Endothelial cell of umbilical vein (primary cell): ENCODE measurements at regions not wholly inside any gene's neighbourhood (a gene's known extent, or its start where the extent isn't known, plus 50 kb on each side); places are given as distances from the start of the nearest gene placed in this dataset.

Experiments
- BruUV-seq: library from RNA; stranded (reverse); fragments of 400-500 nt; replicated peaks from 2 replicates; lab custom pipeline; 2021; lab: Mats Ljungman, UMichigan
- CTCF ChIA-PET: fragments of 300-600, 350-600 bp; sonication (Branson Sonifier 250); formaldehyde crosslinking; loops from one replicate; lab custom pipeline; 2021; ENCODE audit warnings: antibody characterized with exemption, inconsistent platforms; lab: Charles Lee
- POLR2A ChIA-PET: fragments of 300-600, 350-600 bp; sonication (Branson Sonifier 250); formaldehyde crosslinking; loops from one replicate; lab custom pipeline; 2021; ENCODE audit warnings: antibody characterized with exemption, inconsistent platforms; lab: Charles Lee
- DNase-seq: peaks from one replicate; pipeline ENCODE4 v3.0.0-alpha.2; 2011; ENCODE audit warnings: low read depth, low spot score
- FAIRE-seq: peaks from 2 replicates; lab custom pipeline; 2011; peaks lifted over from hg19 to GRCh38; lab: Jason Lieb, UNC
- H2AFZ ChIP-seq: 2 replicates; pipeline ENCODE4 v1.6.0; 2012; ENCODE audit warnings: low read depth, low read length, control low read depth, inconsistent platforms
- H3K27ac ChIP-seq: 2 replicates; pipeline ENCODE4 v1.5.1; 2011; ENCODE audit warnings: low read depth, mild to moderate bottlenecking, control low read depth, low read length, moderate library complexity; ENCODE audit not compliant: insufficient read depth
- H3K27me3 ChIP-seq, 2 experiments: 2 replicates each; pipeline versions ENCODE4 v1.6.0 to v1.6.1; 2011; ENCODE audit warnings: low read length in 2 of 2, mixed read lengths in 1 of 2; ENCODE audit not compliant: control insufficient read depth in 2 of 2, insufficient read depth in 2 of 2
- H3K36me3 ChIP-seq, 2 experiments: 2 replicates in 1 of 2; 3 replicates in 1 of 2; pipeline ENCODE4 v1.5.1; 2011; ENCODE audit warnings: low read length in 2 of 2, mild to moderate bottlenecking in 1 of 2, moderate library complexity in 1 of 2; ENCODE audit not compliant: control insufficient read depth in 2 of 2, insufficient read depth in 2 of 2; ENCODE audit errors: extremely low read depth in 1 of 2
- H3K4me1 ChIP-seq: 3 replicates; pipeline ENCODE4 v1.5.1; 2011; ENCODE audit warnings: mild to moderate bottlenecking, low read length; ENCODE audit not compliant: control insufficient read depth, insufficient read depth; ENCODE audit errors: extremely low read depth
- H3K4me2 ChIP-seq: 2 replicates; pipeline ENCODE4 v1.6.1; 2011; ENCODE audit warnings: low read length, control low read depth, mixed read lengths; ENCODE audit not compliant: insufficient read depth
- H3K4me3 ChIP-seq, 3 experiments: fragments of 200-600 bp in 1 of 3; sonication (generic), shearing (Covaris generic) in 1 of 3; replicated peaks in 1 of 3; 2 replicates each; pipeline ENCODE4 v1.5.1; 2011 to 2016; ENCODE audit warnings: control low read depth in 3 of 3, low read length in 3 of 3, mild to moderate bottlenecking in 2 of 3, inconsistent platforms in 1 of 3, low read depth in 1 of 3, moderate library complexity in 1 of 3; ENCODE audit not compliant: insufficient read depth in 1 of 3
- H3K79me2 ChIP-seq: 2 replicates; pipeline ENCODE4 v1.6.0; 2012; ENCODE audit warnings: low read length, inconsistent platforms; ENCODE audit not compliant: control insufficient read depth, insufficient read depth
- H3K9ac ChIP-seq: replicated peaks from 2 replicates; pipeline ENCODE3; 2011; ENCODE audit warnings: low read length, control low read depth; ENCODE audit not compliant: insufficient read depth; ENCODE audit errors: extremely low read depth
- H3K9me1 ChIP-seq: replicated peaks from 3 replicates; pipeline ENCODE4 v1.6.0; 2011; ENCODE audit warnings: mild to moderate bottlenecking, low read length; ENCODE audit not compliant: control insufficient read depth, insufficient read depth; ENCODE audit errors: extremely low read depth
- H3K9me3 ChIP-seq: replicated peaks from 2 replicates; pipeline ENCODE4 v1.5.1; 2012; ENCODE audit warnings: low read length, inconsistent platforms; ENCODE audit not compliant: control insufficient read depth, insufficient read depth
- H4K20me1 ChIP-seq: replicated peaks from 2 replicates; pipeline ENCODE3; 2011; ENCODE audit warnings: mild to moderate bottlenecking, low read length; ENCODE audit not compliant: control insufficient read depth, insufficient read depth; ENCODE audit errors: extremely low read depth
- CTCF ChIP-seq, 2 donors: IDR thresholded peaks; 1 replicate in 1 of 2; 2 replicates in 1 of 2; pipeline ENCODE4 v1.5.1; 2011; ENCODE audit warnings: low read length in 2 of 2, mild to moderate bottlenecking in 2 of 2, moderate library complexity in 2 of 2, control low read depth in 1 of 2, inconsistent platforms in 1 of 2, low read depth in 1 of 2; ENCODE audit not compliant: insufficient read depth in 1 of 2; ENCODE audit errors: extremely low read depth in 1 of 2
- EZH2 ChIP-seq: IDR thresholded peaks from 2 replicates; pipeline ENCODE4 v1.6.1; 2012; ENCODE audit warnings: borderline replicate concordance, low read depth, mild to moderate bottlenecking, moderate library complexity, low read length, inconsistent platforms; ENCODE audit not compliant: severe bottlenecking
- FOS ChIP-seq: IDR thresholded peaks from 2 replicates; pipeline ENCODE4 v1.6.1; 2011; ENCODE audit warnings: mild to moderate bottlenecking, low read length, moderate library complexity, borderline replicate concordance; ENCODE audit not compliant: insufficient read depth
- GATA2 ChIP-seq: IDR thresholded peaks from 2 replicates; pipeline ENCODE4 v1.7.0; 2011; ENCODE audit warnings: low read depth, mild to moderate bottlenecking, moderate library complexity, mixed read lengths, low read length; ENCODE audit not compliant: insufficient read length, insufficient read depth
- JUN ChIP-seq: IDR thresholded peaks from 2 replicates; pipeline ENCODE4 v1.6.1; 2011; ENCODE audit warnings: borderline replicate concordance, low read depth; ENCODE audit not compliant: insufficient read length, insufficient read depth
- MAX ChIP-seq: IDR thresholded peaks from 2 replicates; pipeline ENCODE4 v1.6.1; 2011; ENCODE audit not compliant: insufficient read depth, insufficient read length
- MYC ChIP-seq: IDR thresholded peaks from one replicate; pipeline ENCODE4 v1.6.1; 2011; ENCODE audit warnings: mild to moderate bottlenecking, low read depth, low read length
- POLR2A ChIP-seq: IDR thresholded peaks from 2 replicates; pipeline ENCODE4 v1.6.1; 2012; ENCODE audit warnings: low read depth, mild to moderate bottlenecking, control low read depth, low read length
- POLR2AphosphoS5 ChIP-seq: IDR thresholded peaks from 2 replicates; pipeline ENCODE4 v1.6.1; 2012; ENCODE audit warnings: low read depth, mild to moderate bottlenecking, control low read depth, low read length, moderate library complexity; ENCODE audit not compliant: insufficient read depth
- dilution Hi-C: fragments of 300-500 bp; cut with MboI; formaldehyde crosslinking; loops from one replicate; pipeline ENCODE4 v1.15.0; 2019; ENCODE audit warnings: low sequenced_read_pairs; ENCODE audit not compliant: extremely low pct_ligation_motif_present
- intact Hi-C: fragments of 100-400 bp; cut with micrococcal nuclease; formaldehyde crosslinking; loops from one replicate; pipeline ENCODE4 v1.10.0; 2022

GRCh38 chr3:95721938-95722337 lies 1092.5 kb upstream of the EPHA6 start:
- H3K79me2 ChIP-seq = no peaks in the 10 kb centered on the region
- dilution Hi-C loops (no loop called here), intact Hi-C loops (no loop called here)
- no peak overlapping the region for H2AFZ ChIP-seq
- CTCF ChIA-PET = no interaction called here
- POLR2A ChIA-PET = no interaction called here
- DNase-seq = no peak
- BruUV-seq = no TSS peak
- H3K36me3 ChIP-seq = no peaks in the 10 kb centered on the region
- FAIRE-seq = no peak
- no peaks in the 10 kb centered on the region for H3K9me3 ChIP-seq
- H3K9ac ChIP-seq = no peak overlapping the region
- H3K4me2 ChIP-seq = no peak overlapping the region
- no peaks in the 10 kb centered on the region for H4K20me1 ChIP-seq
- no peaks in the 10 kb centered on the region for H3K27me3 ChIP-seq
- no peak overlapping the region for H3K4me3 ChIP-seq
- H3K4me1 ChIP-seq = peaks cover 7% of the 10 kb centered on the region
- no peaks in the 10 kb centered on the region for H3K9me1 ChIP-seq
- TF ChIP-seq GATA2 (no peak), MYC (no peak), MAX (no peak), EZH2 (no peak), JUN (no peak), POLR2AphosphoS5 (no peak), FOS (no peak)
- no peak overlapping the region for H3K27ac ChIP-seq

GRCh38 chr3:95725770-95726169 lies 1088.6 kb upstream of the EPHA6 start:
- no peaks in the 10 kb centered on the region for H3K4me1 ChIP-seq
- no TSS peak for BruUV-seq
- no peaks in the 10 kb centered on the region for H3K36me3 ChIP-seq
- no peak overlapping the region for H3K4me2 ChIP-seq
- H3K27ac ChIP-seq = no peak overlapping the region
- FAIRE-seq (no peak), DNase-seq (no peak)
- H3K9ac ChIP-seq = no peak overlapping the region
- intact Hi-C loops (no loop called here), dilution Hi-C loops (no loop called here)
- H3K4me3 ChIP-seq = no peak overlapping the region
- no peak overlapping the region for H2AFZ ChIP-seq
- POLR2A ChIA-PET = no interaction called here
- H3K27me3 ChIP-seq = no peaks in the 10 kb centered on the region
- H3K9me1 ChIP-seq = no peaks in the 10 kb centered on the region
- no peaks in the 10 kb centered on the region for H3K79me2 ChIP-seq
- TF ChIP-seq JUN = no peak
- no peak for TF ChIP-seq FOS
- no peak for TF ChIP-seq MAX
- no peak for TF ChIP-seq GATA2
- no peak for TF ChIP-seq MYC
- TF ChIP-seq POLR2A = no peak
- no peak for TF ChIP-seq CTCF (IDR thresholded peaks at IDR 0.05; ENCODE audit: extremely low read depth in 1 of 2, insufficient read depth in 1 of 2, low read depth in 1 of 2, low read length in 2 of 2)
- TF ChIP-seq POLR2AphosphoS5 = no peak
- TF ChIP-seq EZH2 = no peak
- H4K20me1 ChIP-seq = no peaks in the 10 kb centered on the region
- CTCF ChIA-PET = no interaction called here
- no peaks in the 10 kb centered on the region for H3K9me3 ChIP-seq
